VCaP (cell line): ENCODE measurements at regions not wholly inside any gene's neighbourhood (a gene's known extent, or its start where the extent isn't known, plus 50 kb on each side); places are given as distances from the start of the nearest gene placed in this dataset.

Source experiments
- H3K27ac ChIP-seq: fragments of 450-650 bp; 2 replicates; pipeline ENCODE4 v1.5.1; 2017
- TF ChIP-seq, protein P1 (sequence below): fragments of 450-650 bp; conservative IDR thresholded peaks from 2 replicates; pipeline ENCODE4 v1.5.1; 2017; ENCODE audit warnings: mild to moderate bottlenecking, moderate library complexity

DNA sequence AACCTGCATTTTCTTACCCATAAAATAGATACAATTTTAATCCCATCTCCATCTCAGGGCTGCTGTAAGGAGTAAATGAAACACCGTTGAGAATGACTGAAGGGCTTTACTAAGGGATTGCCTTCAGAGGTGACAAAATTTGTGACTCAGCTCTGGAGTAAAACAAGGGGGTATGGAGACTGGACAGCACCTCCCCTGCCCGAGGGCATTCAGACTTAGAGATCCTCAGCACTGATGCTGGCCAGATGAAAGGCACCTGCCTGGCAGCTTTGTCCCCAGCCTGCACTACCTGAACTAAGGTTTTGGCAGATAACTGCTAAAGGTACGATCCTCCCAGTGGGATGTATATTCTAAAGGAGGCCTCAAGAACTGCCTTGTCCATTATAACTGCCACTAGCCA is 84.7 kb upstream of the CALM2 start:
- TF ChIP-seq, protein P1, sequence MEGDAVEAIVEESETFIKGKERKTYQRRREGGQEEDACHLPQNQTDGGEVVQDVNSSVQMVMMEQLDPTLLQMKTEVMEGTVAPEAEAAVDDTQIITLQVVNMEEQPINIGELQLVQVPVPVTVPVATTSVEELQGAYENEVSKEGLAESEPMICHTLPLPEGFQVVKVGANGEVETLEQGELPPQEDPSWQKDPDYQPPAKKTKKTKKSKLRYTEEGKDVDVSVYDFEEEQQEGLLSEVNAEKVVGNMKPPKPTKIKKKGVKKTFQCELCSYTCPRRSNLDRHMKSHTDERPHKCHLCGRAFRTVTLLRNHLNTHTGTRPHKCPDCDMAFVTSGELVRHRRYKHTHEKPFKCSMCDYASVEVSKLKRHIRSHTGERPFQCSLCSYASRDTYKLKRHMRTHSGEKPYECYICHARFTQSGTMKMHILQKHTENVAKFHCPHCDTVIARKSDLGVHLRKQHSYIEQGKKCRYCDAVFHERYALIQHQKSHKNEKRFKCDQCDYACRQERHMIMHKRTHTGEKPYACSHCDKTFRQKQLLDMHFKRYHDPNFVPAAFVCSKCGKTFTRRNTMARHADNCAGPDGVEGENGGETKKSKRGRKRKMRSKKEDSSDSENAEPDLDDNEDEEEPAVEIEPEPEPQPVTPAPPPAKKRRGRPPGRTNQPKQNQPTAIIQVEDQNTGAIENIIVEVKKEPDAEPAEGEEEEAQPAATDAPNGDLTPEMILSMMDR: no peak
- H3K27ac ChIP-seq: no peak overlapping the region

DNA sequence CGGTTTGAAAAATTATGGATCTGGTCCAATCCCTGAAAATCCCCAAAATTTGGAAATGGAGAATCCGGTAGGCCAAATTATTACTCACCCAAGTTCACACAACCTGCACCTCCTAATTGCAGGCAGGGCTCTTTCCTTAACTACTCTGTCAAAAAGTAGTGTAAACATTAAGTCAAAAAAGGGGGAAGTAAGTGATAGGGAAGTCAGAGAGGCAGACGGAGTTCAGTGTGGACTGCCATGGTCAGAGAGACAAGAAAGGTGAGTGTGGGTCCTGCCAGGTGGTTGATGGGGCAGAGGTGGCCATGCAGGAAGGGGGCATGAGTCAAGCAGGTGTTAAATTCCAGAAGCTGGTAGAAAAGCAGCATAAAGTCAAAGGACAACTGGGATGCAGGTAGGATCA is 83.5 kb upstream of the CALM2 start:
- TF ChIP-seq, protein P1: no peak
- no peak overlapping the region for H3K27ac ChIP-seq

DNA sequence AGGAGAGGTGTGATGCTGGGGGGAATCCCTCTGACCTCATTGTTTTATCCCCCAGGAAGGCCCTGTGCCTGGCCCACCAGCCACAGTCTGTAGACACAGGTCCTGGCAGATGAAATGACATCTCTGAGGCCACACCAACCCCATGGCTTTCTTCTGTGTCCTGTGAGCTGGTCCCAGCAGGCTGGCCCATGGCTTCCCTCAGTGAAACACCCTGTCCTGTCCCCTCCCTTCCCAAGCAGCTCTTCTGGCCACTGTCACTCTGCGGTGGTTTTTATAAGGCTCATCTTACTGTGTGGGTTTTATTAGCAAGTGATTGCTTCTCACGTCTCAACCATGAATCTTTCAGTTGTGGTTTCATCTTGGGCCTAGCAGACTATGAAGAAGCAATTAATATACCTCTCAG is 81.6 kb upstream of the CALM2 start:
- TF ChIP-seq, protein P1: no peak
- no peak overlapping the region for H3K27ac ChIP-seq

DNA sequence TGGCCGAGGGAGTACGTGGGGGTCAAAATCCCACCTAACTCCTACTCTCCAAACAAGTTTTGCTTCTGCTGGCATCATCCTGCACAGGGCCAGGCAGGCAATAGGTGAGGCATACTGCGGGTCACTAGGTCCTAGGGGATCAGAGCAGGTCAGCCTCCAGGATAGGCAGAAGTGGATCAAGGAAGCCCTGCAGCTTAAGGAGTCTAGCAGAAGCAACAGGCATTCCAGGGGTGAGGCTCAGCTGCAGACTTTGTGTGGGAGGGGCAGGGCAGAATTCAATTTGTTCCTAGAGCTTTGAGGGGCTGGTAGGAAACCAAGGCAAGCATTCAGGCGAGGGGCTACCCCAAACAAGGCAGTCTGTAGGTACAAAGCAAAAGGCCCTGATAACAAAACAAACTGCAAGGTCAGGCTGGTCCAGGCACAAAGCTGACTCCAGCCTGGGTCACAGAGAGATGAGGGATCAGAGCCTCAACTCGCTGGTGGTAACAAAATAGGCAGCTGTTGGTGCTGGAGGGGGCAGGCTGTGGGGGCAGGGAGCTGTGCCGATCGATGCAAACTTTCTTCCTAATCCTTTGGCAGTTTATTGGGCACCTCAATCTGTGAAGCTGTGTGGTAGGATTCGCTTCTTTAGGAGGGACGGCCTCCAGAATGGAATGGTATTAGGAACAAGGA is 80.2 kb upstream of the CALM2 start:
- TF ChIP-seq, protein P1: no peak
- no peak overlapping the region for H3K27ac ChIP-seq

DNA sequence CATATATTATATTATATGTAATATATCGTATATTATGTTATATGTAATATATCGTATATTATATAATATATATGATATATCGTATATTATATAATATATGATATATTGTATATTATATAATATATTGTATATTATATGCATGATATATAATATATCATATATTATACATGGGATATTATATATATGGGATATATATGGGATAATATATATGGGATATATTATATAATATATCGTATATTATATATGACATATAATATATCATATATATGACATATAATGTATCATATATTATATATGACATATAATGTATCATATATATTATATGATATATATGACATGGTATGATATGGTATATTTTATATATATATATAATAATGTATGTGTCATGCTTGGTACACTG is 79.5 kb upstream of the CALM2 start:
- TF ChIP-seq, protein P1: no peak
- no peak overlapping the region for H3K27ac ChIP-seq

DNA sequence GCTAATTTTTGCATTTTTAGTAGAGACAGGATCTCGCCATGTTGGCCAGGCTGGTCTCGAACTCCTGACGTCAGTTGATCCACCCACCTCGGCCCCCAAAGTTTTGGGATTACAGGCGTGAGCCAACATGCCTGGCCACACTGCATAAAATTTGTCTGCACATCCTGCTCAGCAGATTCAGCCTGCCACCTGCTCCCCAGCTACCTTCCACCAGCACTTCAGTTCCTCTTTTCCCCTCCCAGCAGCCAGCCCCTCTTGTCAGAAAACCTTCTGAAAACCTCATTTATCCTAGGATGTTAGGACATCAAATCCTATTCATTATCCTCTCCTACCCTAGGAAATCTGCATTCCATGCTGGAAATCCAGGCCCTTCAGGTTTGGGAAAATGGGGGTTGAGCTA is 78.2 kb upstream of the CALM2 start:
- no peak overlapping the region for H3K27ac ChIP-seq
- TF ChIP-seq, protein P1: no peak

DNA sequence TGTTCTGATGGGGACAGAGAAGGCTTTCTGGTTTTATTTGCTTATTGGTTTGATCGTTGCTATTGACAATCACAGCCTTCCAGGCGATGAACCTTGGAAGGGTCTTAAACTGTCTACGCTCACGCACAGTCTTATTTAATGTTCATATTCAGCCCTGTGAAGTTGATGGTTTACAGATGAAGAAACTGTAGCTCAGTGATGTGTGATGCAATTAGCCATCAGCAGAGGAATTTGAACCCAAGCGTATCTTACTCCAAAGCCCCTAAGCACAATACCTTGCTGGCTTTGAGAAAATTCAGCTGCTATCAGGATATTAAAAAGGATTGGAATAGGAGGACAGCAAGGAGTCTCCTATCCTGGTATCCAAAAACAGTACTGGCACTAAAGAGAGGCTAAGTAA is 77.1 kb upstream of the CALM2 start:
- no peak overlapping the region for H3K27ac ChIP-seq
- TF ChIP-seq, protein P1: no peak
